K562 (cell line): ENCODE measurements at regions not wholly inside any gene's neighbourhood (a gene's known extent, or its start where the extent isn't known, plus 50 kb on each side); places are given as distances from the start of the nearest gene placed in this dataset.

Experiments
- ATAC-seq: fragments of 200-7000 bp; cut with Tn5 transposase; 3 replicates; pipeline ENCODE4 v1.9.1; 2020; ENCODE audit warnings: moderate library complexity
- BruUV-seq: library from RNA; stranded (reverse); fragments of 400-500 nt; replicated peaks from 2 replicates; lab custom pipeline; 2021; lab: Mats Ljungman, UMichigan
- CTCF ChIA-PET: fragments of 300-600 bp; formaldehyde crosslinking; extraction: SDS; loops from one replicate; lab custom pipeline; 2021; ENCODE audit warnings: low intra/inter-chr PET ratio; lab: Yijun Ruan, JAX
- POLR2A ChIA-PET: fragments of 300-600, 350-650 bp; sonication (Branson Sonifier 250); formaldehyde crosslinking; extraction: SDS; loops from one replicate; lab custom pipeline; 2021; ENCODE audit warnings: antibody characterized with exemption, inconsistent platforms; lab: Yijun Ruan, JAX
- DNase-seq, 4 experiments: peaks; one replicate each; pipeline versions ENCODE4 v3.0.0 to v3.0.0-alpha.2; 2011 to 2018; ENCODE audit warnings: low spot score in 3 of 4, mixed read lengths in 3 of 4; ENCODE audit errors: extremely low read depth in 1 of 4
- FAIRE-seq: peaks from 2 replicates; lab custom pipeline; 2011; peaks lifted over from hg19 to GRCh38; lab: Jason Lieb, UNC
- H2AFZ ChIP-seq: 2 replicates; pipeline ENCODE4 v1.6.0; 2011; ENCODE audit warnings: low read depth, low read length, control low read depth, inconsistent platforms
- H3K27ac ChIP-seq: fragments of 200-600 bp; 3 replicates; pipeline ENCODE4 v1.8.0; 2011; ENCODE audit warnings: low read depth, mild to moderate bottlenecking, control low read depth, inconsistent platforms, low read length, moderate library complexity, mixed read lengths; ENCODE audit errors: extremely low read depth
- H3K27me3 ChIP-seq, 2 experiments: fragments of 300-600 bp in 1 of 2; 2 replicates in 1 of 2; 3 replicates in 1 of 2; pipeline versions ENCODE4 v1.6.0 to v1.8.0; 2011; ENCODE audit warnings: inconsistent platforms in 2 of 2, low read length in 2 of 2, mild to moderate bottlenecking in 1 of 2, mixed read lengths in 1 of 2, moderate library complexity in 1 of 2; ENCODE audit not compliant: control insufficient read depth in 2 of 2, insufficient read depth in 2 of 2
- H3K36me3 ChIP-seq: fragments of 300-600 bp; 3 replicates; pipeline ENCODE4 v1.8.0; 2011; ENCODE audit warnings: mild to moderate bottlenecking, low read length, inconsistent platforms; ENCODE audit not compliant: control insufficient read depth, insufficient read depth
- H3K4me1 ChIP-seq, 2 experiments: fragments of 200-600 bp in 1 of 2; replicated peaks in 1 of 2; 2 replicates in 1 of 2; 3 replicates in 1 of 2; pipeline versions ENCODE4 v1.5.1 to v1.8.0; 2011; ENCODE audit warnings: inconsistent platforms in 2 of 2, low read length in 2 of 2, mild to moderate bottlenecking in 1 of 2, mixed read lengths in 1 of 2, moderate library complexity in 1 of 2; ENCODE audit not compliant: control insufficient read depth in 2 of 2, insufficient read depth in 2 of 2
- H3K4me2 ChIP-seq: 2 replicates; pipeline ENCODE4 v1.6.1; 2011; ENCODE audit warnings: low read length, control low read depth, inconsistent platforms, mixed read lengths; ENCODE audit not compliant: insufficient read depth
- H3K4me3 ChIP-seq: fragments of 200-600 bp; sonication (generic), shearing (Covaris generic); 2 replicates; pipeline ENCODE4 v1.5.1; 2016; ENCODE audit warnings: control low read depth, inconsistent platforms
- H3K79me2 ChIP-seq: fragments of 200-600 bp; 3 replicates; pipeline ENCODE4 v1.8.0; 2011; ENCODE audit warnings: low read length, inconsistent platforms; ENCODE audit not compliant: control insufficient read depth, insufficient read depth
- H3K9ac ChIP-seq, 2 experiments: 2 replicates each; pipeline versions ENCODE4 v1.6.0 to v1.6.1; 2011; ENCODE audit warnings: low read depth in 2 of 2, low read length in 2 of 2, control low read depth in 1 of 2, inconsistent platforms in 1 of 2, mild to moderate bottlenecking in 1 of 2, mixed read lengths in 1 of 2; ENCODE audit not compliant: insufficient read depth in 1 of 2
- H3K9me1 ChIP-seq: one replicate; pipeline ENCODE4 v1.6.0; 2011; ENCODE audit warnings: inconsistent platforms, mild to moderate bottlenecking, low read length, moderate library complexity; ENCODE audit not compliant: control insufficient read depth, insufficient read depth
- H3K9me3 ChIP-seq: replicated peaks from 2 replicates; pipeline ENCODE4 v1.5.1; 2011; ENCODE audit warnings: low read depth, low read length, inconsistent platforms; ENCODE audit not compliant: control insufficient read depth, insufficient read depth
- H4K20me1 ChIP-seq: replicated peaks from 2 replicates; pipeline ENCODE4 v1.6.1; 2011; ENCODE audit warnings: low read length, inconsistent platforms, mixed read lengths; ENCODE audit not compliant: control insufficient read depth, insufficient read depth
- CCAR2 ChIP-seq: fragments of 200-400 bp; formaldehyde crosslinking; IDR thresholded peaks from 2 replicates; pipeline ENCODE4 v1.6.1; 2017; ENCODE audit warnings: mild to moderate bottlenecking, low read depth, low read length
- EZH2 ChIP-seq: IDR thresholded peaks from 2 replicates; pipeline ENCODE4 v1.6.1; 2012; ENCODE audit warnings: low read depth, mild to moderate bottlenecking, inconsistent platforms, low read length, borderline replicate concordance
- HMG20A ChIP-seq: fragments of 450-650 bp; formaldehyde crosslinking; conservative IDR thresholded peaks from 2 replicates; pipeline ENCODE4 v1.4.0; 2020; ENCODE audit warnings: mild to moderate bottlenecking, mixed read lengths
- NFYB ChIP-seq: IDR thresholded peaks from 2 replicates; pipeline ENCODE4 v1.6.1; 2011; ENCODE audit warnings: mild to moderate bottlenecking, moderate library complexity; ENCODE audit not compliant: insufficient read length; ENCODE audit errors: extremely low read depth
- SMAD1 ChIP-seq: fragments of 150-350 bp; IDR thresholded peaks from 2 replicates; pipeline ENCODE4 v1.6.1; 2014; ENCODE audit warnings: low read length, low read depth; ENCODE audit not compliant: partially characterized antibody
- TCF15 ChIP-seq: fragments of 250-450 bp; sonication (Bioruptor Pico); IDR thresholded peaks from 2 replicates; pipeline ENCODE4 v1.8.0; 2022; ENCODE audit warnings: moderate library complexity, mild to moderate bottlenecking, inconsistent platforms
- ZHX1 ChIP-seq: fragments of 150-350 bp; conservative IDR thresholded peaks from 2 replicates; pipeline ENCODE4 v1.6.1; 2014; ENCODE audit warnings: low read length
- ZNF830 ChIP-seq: fragments of 250-450 bp; sonication (Bioruptor Pico); IDR thresholded peaks from 2 replicates; pipeline ENCODE4 v1.5.0; 2021; ENCODE audit warnings: mild to moderate bottlenecking
- WGBS: fragments of 100-300 bp; shearing (Covaris generic); methylation state at CpG from one replicate; pipeline ENCODE4 v1.1.6; 2016; ENCODE audit warnings: low coverage, mixed read lengths; ENCODE audit not compliant: insufficient coverage; ENCODE audit errors: missing lambda C conversion rate; 5-methylcytosine and 5-hydroxymethylcytosine counted together
- in situ Hi-C: fragments of 300-500 bp; cut with MboI; formaldehyde crosslinking; loops from 4 replicates; pipeline ENCODE4 v1.15.0; 2018; ENCODE audit warnings: inconsistent platforms, mixed read lengths
- intact Hi-C: fragments of 100-400 bp; cut with micrococcal nuclease; formaldehyde crosslinking; loops from 2 replicates; pipeline ENCODE4 v1.14.2; 2022

- TF ChIP-seq ZHX1: no peak
- TF ChIP-seq CCAR2: no peak
- no peak for TF ChIP-seq EZH2
Measured at GRCh38 chr11:80462211-80462610, 1021.4 kb upstream of the TENM4 start (continued).

- no peaks in the 10 kb centered on the region for H3K79me2 ChIP-seq
- H3K4me3 ChIP-seq: no peak overlapping the region
- H3K4me2 ChIP-seq: no peak overlapping the region
- BruUV-seq: no TSS peak
- 2% methylated on average over 3 of the region's 3 CpGs for WGBS
- FAIRE-seq (no peak), DNase-seq (no peak), ATAC-seq (no peak)
- intact Hi-C loops: no loop called here
- H2AFZ ChIP-seq: no peak overlapping the region
- H3K9me1 ChIP-seq: no peaks in the 10 kb centered on the region
- in situ Hi-C loops: no loop called here
- H4K20me1 ChIP-seq: no peaks in the 10 kb centered on the region
- no peaks in the 10 kb centered on the region for H3K4me1 ChIP-seq
- H3K9me3 ChIP-seq: no peaks in the 10 kb centered on the region
- no peaks in the 10 kb centered on the region for H3K36me3 ChIP-seq
- no peak overlapping the region for H3K27ac ChIP-seq
- POLR2A ChIA-PET: no interaction called here
- no peak overlapping the region for H3K9ac ChIP-seq
- TF ChIP-seq HMG20A (CRISPR knock-in tag): no peak
- TF ChIP-seq NFYB: no peak
- no peak for TF ChIP-seq TCF15 (CRISPR knock-in tag)
- no peak for TF ChIP-seq SMAD1
- TF ChIP-seq ZNF830 (CRISPR knock-in tag): no peak
- TF ChIP-seq, all 486 proteins: peak for 0
- no peaks in the 10 kb centered on the region for H3K27me3 ChIP-seq
- CTCF ChIA-PET: no interaction called here
Measured at GRCh38 chr11:80458376-80458775, 1017.5 kb upstream of the TENM4 start.
